T47D (cell line): ENCODE measurements at regions not wholly inside any gene's neighbourhood (a gene's known extent, or its start where the extent isn't known, plus 50 kb on each side); places are given as distances from the start of the nearest gene placed in this dataset.

ENCODE experiments used
- DNase-seq, 2 experiments: peaks; one replicate each; pipeline versions ENCODE4 v3.0.0 to v3.0.0-alpha.2; 2011 to 2012; ENCODE audit warnings: low read depth in 1 of 2, low spot score in 1 of 2
- JUND ChIP-seq: IDR thresholded peaks from 2 replicates; pipeline ENCODE4 v1.6.1; 2012; ENCODE audit warnings: low read depth
- in situ Hi-C: cut with HindIII; loops from 2 replicates; pipeline ENCODE4 v1.10.0; 2016; ENCODE audit warnings: low sequenced_read_pairs, low pct_unique_long_range_greater_than_20kb

DNA sequence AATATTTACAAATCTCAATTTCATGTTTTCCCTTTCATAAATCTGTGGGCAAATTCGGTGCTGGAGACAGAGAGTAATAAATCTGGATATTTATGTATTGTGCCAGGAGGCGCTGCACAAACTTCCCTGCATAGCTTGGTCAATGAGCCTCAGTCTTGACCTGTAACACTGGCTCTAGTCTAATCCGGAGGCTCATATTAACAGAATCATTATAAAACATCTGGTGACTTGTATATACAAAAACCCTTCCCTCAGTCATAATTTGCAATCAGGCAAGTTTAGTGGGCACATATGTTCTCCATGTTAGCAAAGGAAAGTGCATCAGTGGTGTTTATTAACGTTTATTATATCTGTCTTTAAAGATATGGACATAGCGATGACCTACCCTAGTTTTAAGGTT is 104.0 kb upstream of the BNC2 start:
- no peak for TF ChIP-seq JUND
- in situ Hi-C loops: no loop called here
- no peak for DNase-seq

DNA sequence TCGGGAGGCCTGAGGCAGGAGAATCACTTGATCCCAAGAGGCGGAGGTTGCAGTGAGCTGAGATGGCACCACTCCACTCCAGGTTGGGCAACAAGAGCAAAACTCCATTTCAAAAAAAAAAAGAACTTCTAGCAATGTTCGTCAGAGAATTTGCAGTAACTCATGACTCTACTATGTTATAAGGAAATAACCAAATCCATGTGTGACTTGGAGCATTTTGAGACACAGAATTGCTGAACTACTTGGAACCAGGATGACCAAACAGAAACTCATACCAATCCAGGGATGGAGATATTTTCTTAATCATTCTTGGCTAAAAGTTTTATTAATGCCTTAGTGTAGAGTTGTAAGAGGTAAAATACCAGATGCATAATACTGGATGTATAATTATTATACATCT is 99.9 kb upstream of the BNC2 start:
- DNase-seq: no peak
- in situ Hi-C loops: no loop called here
- no peak for TF ChIP-seq JUND

DNA sequence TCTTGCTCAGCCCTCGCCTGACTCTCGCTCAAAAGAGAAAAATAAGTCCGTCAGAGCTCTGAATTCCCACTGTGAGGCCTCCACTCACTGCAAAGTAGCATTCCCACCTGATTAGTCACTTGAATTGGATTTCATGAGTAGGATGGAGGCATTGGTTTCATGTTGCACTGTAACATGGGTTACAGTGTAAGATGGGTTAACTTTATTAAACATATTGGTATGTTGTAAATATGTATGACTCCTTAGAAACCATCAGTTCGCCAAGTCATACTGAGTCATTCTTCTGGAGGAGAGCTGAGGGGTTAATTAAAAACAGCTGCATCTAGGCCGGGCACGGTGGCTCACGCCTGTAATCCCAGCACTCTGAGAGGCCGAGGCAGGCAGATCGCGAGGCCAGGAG is 93.8 kb upstream of the BNC2 start:
- no peak for DNase-seq
- in situ Hi-C loops: no loop called here
- TF ChIP-seq JUND: no peak

DNA sequence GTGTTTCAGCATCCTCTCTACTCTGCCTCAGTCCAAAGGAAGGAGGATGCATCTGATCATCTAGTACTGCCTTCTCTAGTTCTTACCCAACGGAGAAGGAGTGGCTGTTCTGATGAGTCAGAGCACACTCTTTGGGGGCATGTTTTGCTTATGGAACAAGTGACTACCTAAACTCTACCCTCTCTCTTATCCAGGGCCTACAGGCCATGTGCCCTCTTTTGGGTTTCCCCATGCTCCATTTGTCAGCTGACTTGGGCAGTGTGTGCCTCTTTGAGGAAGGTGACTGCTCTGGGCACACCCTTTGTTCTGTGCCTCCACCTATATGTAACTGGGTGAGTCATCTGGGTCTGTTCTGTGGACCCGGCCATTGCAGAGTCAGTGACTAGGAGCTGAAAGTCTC is 89.6 kb upstream of the BNC2 start:
- DNase-seq: no peak
- TF ChIP-seq JUND: no peak
- in situ Hi-C loops: no loop called here

DNA sequence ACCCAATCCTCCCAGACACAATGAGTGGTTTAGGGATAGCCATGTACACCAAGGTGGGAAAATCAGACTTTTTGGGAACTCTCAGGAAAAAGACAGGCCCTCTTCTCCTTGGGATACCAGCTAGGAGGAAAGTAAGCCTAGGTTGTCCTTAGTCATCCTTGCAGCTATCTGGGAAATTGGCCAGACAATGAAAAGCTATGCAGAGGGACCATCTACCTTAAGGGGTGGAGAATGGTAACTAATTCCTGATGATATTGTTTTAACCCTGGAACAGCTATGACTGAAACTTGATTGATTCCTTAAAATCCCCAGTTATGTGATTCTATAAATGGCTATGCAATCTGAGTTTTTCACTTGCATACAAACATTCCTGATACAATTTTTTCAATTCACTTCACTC is 88.9 kb upstream of the BNC2 start:
- DNase-seq: no peak
- TF ChIP-seq JUND: no peak
- in situ Hi-C loops: no loop called here

DNA sequence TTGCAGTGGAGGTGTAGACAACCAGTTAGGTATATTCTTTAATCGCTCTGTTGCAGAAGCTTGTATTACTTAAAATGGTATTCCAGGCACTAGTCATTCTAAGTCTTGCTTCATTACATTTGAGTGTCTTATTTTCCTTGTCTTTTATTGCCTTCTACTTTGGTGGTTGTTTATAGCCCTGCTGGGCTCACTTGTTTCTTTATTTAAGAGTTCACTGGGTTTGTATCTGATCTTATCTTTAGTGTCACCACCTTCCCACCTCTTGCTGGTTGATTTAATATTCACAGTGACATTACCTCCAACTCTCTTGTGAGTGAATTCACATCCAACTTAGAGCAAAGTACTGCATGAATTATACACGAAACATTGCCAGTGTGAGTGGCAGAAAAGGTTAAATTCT is 83.6 kb upstream of the BNC2 start:
- no peak for TF ChIP-seq JUND
- DNase-seq: no peak
- in situ Hi-C loops: no loop called here

DNA sequence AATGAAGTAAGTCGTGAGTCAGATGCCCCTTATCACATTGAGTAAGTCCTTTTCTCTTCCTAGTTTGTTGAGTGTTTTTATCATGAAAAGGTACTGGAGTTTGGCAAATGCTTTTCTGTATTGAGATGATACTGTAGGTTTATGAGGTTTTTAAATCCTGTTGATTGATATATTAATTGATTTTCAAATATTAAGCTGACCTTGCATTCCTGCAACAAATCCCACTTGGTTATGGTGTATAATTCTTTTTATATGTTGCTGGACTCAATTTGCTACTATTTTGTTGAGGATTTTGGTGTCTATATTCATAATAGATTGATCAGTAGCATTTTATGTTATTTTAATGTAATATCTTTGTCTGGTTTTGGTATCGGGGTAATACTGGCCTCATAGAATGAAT is 81.0 kb upstream of the BNC2 start:
- in situ Hi-C loops: no loop called here
- DNase-seq: no peak
- no peak for TF ChIP-seq JUND

- DNase-seq: no peak
- in situ Hi-C loops: no loop called here
- TF ChIP-seq JUND: no peak
Observed at GRCh38 chr9:16950051-16950450, 79.6 kb upstream of the BNC2 start.

GRCh38 chr9:16930578-16930977 is 60.1 kb upstream of the BNC2 start:
- TF ChIP-seq JUND: no peak
- no peak for DNase-seq
- in situ Hi-C loops: no loop called here

DNA sequence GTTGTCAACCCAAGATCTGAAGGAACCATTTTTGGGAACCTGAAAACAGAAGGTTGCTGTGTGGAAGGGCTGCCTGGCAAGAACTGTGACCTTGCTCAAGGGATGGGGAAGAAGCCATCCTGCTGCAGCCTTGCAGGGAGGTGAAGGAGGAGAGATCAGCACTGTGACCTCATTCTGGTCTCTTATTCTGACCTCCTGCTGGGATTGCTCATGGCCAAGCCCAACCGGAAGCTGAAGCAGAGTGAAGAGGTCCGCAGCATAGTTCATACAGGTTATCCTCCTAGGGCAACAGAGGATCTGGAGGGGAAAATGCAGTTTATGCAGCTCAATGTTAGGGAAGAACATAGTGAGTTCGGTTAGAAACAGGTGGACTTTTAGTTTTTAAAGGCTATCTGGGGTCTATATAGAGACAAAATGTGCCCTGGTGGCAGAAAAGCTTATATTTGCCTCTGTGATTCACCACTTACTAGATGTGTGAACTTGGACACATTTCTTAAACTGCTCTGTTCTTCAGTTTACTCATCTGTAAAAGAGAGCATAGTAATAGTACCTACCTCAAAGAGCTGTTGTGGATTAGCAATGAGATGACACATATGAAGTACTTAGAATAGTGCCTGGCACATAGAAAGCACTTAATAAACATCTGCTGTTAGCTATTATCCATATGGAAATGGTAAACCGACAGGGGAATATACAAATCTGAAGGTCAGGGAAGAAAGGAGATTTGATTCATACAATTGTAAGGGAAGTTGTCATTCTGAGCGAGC is 57.9 kb upstream of the BNC2 start:
- in situ Hi-C loops: no loop called here
- DNase-seq: no peak
- no peak for TF ChIP-seq JUND

DNA sequence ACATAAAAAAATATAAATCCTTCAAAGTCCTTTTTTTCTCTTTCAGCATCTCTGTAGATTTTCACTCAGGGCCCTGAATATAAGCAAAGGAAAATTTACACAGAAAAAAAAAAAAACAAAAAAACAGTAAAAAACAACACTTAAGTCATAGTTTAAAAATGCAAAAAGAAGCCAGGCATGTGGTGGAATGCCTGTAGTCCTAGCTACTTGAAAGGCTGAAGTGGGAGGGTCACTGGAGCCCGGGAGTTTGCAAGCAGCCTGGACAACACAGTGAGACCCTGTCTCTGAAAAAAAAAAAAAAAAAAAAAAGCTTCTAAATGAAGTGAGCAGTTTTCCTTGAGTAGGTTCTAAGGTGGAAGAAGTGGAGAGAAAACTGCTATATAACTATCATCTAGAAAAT is 55.0 kb upstream of the BNC2 start:
- TF ChIP-seq JUND: no peak
- DNase-seq: no peak
- in situ Hi-C loops: no loop called here

- in situ Hi-C loops: no loop called here
- no peak for TF ChIP-seq JUND
- DNase-seq: no peak
Observed at GRCh38 chr9:16924311-16924915, 53.9 kb upstream of the BNC2 start.

GRCh38 chr9:16921855-16922254 is 51.4 kb upstream of the BNC2 start:
- in situ Hi-C loops: no loop called here
- DNase-seq: no peak
- no peak for TF ChIP-seq JUND
